CD4-positive, alpha-beta T cell treated with Interleukin-21 for 1 hour (primary cell): ENCODE measurements at regions not wholly inside any gene's neighbourhood (a gene's known extent, or its start where the extent isn't known, plus 50 kb on each side); places are given as distances from the start of the nearest gene placed in this dataset.

Source experiments
- DNase-seq: peaks from one replicate; pipeline ENCODE4 v3.0.0-alpha.2; 2020

GRCh38 chr7:85630904-85631600 is 444.2 kb upstream of the SEMA3D start:
- DNase-seq, result no peak

DNA sequence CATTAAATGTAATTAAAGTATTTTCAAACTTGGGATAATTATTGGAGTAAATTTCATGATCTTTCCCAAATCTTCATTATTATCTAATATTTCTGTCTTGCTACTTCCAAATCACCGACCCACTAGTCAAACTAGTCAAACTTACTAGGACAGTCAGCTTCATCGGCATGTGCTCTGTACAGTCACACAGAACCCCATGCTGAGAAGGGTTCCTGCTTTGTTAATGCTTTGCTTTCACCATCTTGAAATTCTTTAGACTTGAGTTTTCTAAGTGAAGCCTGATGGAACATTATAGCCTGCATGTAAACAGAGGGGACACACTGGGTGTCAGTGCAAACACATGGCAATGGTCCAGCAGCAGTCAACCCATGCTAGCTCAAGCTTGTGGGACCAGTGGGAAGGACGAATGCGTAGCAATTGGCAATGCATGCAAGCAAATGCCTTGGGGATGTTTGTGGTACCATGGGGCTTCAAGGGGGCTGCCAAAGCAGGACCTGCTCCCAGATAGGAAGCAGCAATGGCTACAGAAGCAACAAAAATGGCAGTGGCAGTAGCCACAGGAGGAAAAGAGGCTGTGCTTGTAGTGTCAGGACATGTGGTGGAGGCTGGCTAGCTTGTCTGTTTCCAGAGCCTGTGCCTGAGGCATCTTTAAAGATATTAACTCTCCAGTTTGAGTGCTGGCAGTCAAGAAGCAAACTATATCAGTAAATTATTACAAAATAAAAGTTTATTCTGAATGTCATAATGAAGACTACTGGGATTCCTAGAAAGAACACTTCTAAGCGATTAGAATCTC is 441.1 kb upstream of the SEMA3D start:
- no peak for DNase-seq

DNA sequence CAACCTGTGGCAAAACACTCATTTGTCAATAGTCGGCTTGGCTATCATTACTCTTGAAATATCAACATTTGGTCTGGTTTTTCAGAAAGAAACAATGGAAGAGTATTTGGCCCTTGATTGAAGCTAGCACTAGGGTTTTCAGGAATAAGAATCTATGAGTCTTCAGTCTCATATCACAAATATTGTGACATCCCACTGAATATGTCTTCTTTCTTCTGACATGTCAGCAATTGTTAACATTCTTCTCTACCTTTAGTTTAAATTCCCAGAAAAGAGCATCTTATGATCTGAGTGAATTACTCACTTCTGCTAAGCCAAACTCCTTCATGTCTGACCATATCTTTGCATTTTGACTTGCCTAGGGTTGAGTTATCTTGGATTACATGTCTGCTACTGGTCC is 435.2 kb upstream of the SEMA3D start:
- no peak for DNase-seq

DNA sequence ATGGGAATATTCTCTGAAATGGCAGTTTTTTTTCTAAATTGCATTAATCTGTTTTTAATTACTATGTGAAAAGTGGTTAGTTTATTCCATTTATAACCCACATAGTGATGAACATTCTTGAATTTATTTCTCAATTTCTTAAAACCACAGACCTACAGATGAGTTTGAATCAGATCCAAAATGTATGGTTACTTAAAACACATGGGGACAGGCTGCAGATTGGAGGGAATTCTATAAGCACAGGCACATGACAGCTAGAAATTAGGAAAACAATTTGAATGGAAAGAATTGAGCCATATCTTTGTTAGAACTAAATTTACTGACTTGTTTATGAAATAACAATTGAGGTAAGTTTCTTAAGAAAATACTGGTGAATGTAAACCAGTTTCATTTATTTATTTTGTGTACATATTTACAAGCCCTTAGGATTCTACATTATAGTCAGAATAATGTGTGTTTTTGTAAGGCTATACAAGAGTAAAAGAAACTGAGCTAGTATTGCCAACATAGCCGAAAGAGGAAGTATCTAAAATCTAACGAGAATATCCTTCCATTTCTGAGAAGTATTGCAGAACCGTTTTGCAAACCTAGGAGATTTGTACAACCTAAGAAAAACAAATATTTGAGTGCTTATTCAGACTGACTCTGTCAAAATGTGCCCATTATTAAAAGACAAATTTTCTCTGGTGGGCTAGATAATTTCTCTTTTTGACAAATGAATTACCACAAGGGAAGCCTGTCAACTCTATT is 434.3 kb upstream of the SEMA3D start:
- no peak for DNase-seq

GRCh38 chr7:85619236-85619635 is 432.4 kb upstream of the SEMA3D start:
- no peak for DNase-seq

- DNase-seq, result no peak
Measured at GRCh38 chr7:85614684-85615083, 427.8 kb upstream of the SEMA3D start.

DNA sequence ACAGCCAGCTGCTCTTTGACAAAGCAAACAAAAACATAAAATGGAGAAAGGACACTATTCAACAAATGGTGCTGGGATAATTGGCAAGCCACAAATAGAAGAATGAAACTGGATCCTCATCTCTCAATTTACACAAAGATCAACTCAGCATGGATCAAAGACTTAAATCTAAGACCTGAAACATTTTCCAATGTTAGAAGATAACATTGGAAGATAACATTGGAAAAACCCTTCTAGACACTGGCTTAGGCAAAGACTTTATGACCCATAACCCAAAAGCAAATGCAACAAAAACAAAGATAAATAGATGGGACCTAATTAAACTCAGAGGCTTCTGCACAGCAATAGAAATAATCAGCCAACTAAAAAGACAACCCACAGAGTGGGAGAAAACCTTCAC is 425.7 kb upstream of the SEMA3D start:
- no peak for DNase-seq

DNA sequence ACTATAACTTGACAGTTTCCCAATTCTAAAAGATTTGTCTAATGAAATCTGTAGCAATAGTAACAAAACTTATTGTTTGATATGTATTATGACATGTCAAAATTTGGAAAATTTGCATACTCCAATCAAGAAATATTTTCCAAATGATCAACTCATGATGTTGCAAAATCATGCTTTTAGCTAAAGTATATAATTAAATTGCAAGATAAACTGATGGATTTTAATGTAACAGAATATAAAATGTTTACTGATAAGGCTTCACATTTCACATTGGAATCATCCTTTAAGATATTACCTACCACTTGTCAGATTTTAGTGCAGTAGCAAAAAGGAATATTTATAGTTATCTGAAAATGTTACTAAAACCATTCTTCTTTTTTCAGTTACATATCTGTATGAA is 421.9 kb upstream of the SEMA3D start:
- DNase-seq, result no peak

GRCh38 chr7:85602196-85602595 is 415.3 kb upstream of the SEMA3D start:
- no peak for DNase-seq

DNA sequence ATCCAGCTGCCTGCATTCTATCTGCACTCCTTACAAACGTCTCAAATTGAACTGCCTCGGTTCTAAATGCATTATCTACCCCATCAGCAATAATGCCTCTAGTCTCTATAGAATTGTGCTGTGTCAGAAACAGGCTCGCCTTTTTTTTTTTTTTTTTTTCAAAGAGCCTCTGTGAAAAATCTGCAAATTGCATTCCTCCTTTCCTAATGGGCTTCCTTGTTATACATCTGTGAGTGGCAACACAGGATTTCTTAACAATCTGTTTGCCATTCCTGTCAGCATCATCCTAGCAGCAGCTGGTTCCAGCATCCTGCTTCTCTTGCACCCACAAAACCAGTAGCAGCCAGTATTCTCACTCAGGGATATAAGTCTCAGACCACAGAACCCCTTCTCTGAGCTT is 413.5 kb upstream of the SEMA3D start:
- DNase-seq, result no peak

GRCh38 chr7:85596827-85597226 is 410.0 kb upstream of the SEMA3D start:
- DNase-seq, result no peak

DNA sequence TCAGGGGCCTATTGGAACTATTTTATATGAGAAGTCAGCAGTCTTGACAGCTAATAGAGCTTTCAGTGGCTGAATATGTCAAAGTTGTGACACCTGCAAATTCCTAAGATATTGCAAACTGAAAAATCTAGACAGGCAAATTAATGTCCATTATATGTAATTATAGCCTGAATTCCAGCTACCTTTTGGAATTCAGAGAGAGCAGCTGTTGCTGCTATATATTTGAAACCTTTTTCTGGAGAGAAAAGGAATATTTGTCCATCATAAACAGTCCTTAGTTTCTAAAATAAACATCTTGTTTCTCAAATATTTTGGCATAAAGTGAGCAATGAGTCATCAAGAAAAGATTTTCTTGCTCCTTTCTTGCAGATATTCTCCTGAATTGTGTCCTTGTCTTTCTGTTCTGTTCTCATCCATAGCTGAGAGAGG is 408.9 kb upstream of the SEMA3D start:
- no peak for DNase-seq

GRCh38 chr7:85593355-85593754 is 406.5 kb upstream of the SEMA3D start:
- no peak for DNase-seq

- no peak for DNase-seq
Measured at GRCh38 chr7:85587785-85588184, 400.9 kb upstream of the SEMA3D start.

DNA sequence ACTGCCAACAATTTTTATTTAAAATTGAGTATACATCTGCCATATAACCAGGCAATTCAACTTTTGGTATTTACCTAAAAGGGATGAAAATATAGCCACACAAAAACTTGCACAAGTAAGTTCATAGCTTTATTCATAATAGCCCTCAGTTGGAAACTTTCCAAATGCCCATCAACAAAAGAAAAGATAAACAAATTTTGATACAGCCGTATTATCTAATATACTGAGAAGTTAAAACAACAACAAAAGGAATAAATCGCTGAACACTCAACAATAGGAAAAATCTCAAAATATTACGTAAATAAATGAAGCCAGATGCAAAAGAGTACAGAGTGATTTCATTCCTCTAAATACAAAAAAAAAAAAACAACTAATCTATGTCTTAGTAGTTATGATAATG is 399.2 kb upstream of the SEMA3D start:
- DNase-seq, result no peak

DNA sequence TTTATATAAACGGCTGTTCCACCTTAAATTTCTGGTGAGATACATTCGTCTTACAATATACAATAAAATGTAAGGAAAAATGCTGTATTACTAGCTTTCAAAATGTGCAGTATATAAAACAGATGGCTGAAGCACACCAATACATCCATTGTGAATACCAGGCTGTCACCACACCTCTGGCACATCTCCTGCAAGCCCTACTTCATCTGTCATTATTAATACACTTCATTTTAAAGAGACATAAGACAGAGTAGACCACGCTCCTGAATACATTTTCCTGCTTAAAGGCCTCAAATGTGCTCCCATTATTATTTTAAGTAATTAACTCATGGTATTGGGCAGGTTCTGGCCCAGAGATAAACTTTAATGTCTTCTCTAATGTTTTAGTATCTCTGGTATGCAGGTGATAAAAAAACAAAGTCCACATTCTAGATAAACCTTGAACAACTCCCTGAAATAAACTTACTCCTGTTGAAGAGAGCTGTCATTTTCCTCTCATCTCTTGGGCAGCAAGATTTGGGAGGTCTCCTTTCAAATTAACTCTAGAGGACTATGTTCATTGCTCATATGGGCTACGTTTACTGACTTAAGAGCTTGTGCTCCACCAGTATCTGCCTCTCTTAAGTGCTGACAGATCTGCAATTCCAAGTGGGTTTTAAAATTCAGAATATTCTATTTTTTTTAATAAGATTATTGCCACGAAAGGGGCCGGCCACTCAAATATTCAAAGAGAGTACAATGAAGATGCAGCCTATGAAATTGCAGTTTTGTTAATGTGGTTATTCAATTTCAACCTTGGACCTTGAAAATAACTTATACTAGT is 396.5 kb upstream of the SEMA3D start:
- DNase-seq, result no peak

GRCh38 chr7:85573844-85574243 is 387.0 kb upstream of the SEMA3D start:
- no peak for DNase-seq

- DNase-seq, result no peak
Measured at GRCh38 chr7:85573346-85573745, 386.5 kb upstream of the SEMA3D start.

- DNase-seq, result no peak
Measured at GRCh38 chr7:85570898-85571297, 384.0 kb upstream of the SEMA3D start.

GRCh38 chr7:85567983-85568382 is 381.1 kb upstream of the SEMA3D start:
- no peak for DNase-seq

GRCh38 chr7:85566095-85566794 is 379.4 kb upstream of the SEMA3D start:
- no peak for DNase-seq

DNA sequence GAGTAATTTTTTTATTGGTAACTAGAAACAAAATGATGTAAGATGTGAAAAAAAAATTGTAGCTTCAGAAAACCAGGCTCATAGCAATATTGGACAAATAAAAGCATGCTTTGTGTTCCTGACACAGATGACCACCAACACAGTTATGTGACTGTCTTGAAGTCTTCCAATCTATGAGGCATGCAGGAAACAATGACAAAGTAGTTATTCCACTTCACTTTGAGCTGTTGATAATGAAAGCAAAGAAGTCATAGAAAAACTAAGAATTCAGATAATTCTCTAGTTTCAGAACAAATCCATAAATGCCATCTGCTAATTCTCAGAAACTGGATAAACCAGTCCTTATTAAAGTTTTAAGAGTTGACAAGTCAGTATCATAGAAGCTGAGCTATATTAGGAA is 378.4 kb upstream of the SEMA3D start:
- DNase-seq, result no peak
